ENCODE measurements at regions not wholly inside any gene's neighbourhood (a gene's known extent, or its start where the extent isn't known, plus 50 kb on each side); places are given as distances from the start of the nearest gene placed in this dataset.
"Not testable (repeated sequence)": the region's sequence is repeated elsewhere in the genome, so short reads cannot be mapped to it uniquely, and the experiment has no call there.

DNA sequence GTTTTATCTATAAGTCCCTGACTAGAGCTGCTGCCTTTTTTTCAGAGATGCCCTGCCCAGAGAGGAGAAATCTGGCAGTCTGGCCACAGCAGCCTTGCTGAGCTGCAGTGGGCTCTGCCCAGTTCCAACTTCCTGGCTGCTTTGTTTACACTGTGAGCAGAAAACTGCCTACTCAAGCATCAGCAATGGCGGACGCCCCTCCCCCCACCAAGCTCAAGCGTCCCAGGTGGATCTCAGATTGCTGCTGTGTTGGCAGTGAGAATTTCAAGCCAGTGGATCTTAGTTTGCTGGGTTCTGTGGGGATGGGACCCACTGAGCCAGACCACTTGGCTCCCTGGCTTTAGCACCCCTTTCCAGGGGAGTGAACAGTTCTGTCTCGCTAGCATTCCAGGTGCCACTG lies 247.9 kb upstream of the PGRMC2 start:
- not testable (repeated sequence) for H3K4me1 ChIP-seq (ENCODE audit: control insufficient read depth, low read depth, low read length); H3K27me3 ChIP-seq (ENCODE audit: control insufficient read depth, insufficient read depth, low read length); H3K4me3 ChIP-seq (ENCODE audit: low read length); H3K9ac ChIP-seq (ENCODE audit: low read length); H3K9me3 ChIP-seq (ENCODE audit: control insufficient read depth, low read depth, low read length); H3K27ac ChIP-seq (ENCODE audit: low read length); H3K36me3 ChIP-seq (ENCODE audit: control insufficient read depth, low read depth, low read length)

GRCh38 chr4:128528793-128529553 lies 241.4 kb upstream of the PGRMC2 start:
- Histone ChIP-seq H3K9ac (ENCODE audit: low read length) (no peak overlapping the region), H3K27ac (ENCODE audit: low read length) (no peak overlapping the region), H3K9me3 (ENCODE audit: control insufficient read depth, low read depth, low read length) (no peaks in the 10 kb centered on the region), H3K4me1 (ENCODE audit: control insufficient read depth, low read depth, low read length) (peaks cover 24% of the 10 kb centered on the region), H3K27me3 (ENCODE audit: control insufficient read depth, insufficient read depth, low read length) (no peaks in the 10 kb centered on the region), H3K4me3 (ENCODE audit: low read length) (no peak overlapping the region), H3K36me3 (ENCODE audit: control insufficient read depth, low read depth, low read length) (no peaks in the 10 kb centered on the region)

- no peak overlapping the region for H3K27ac ChIP-seq (ENCODE audit: low read length)
- no peaks in the 10 kb centered on the region for H3K27me3 ChIP-seq (ENCODE audit: control insufficient read depth, insufficient read depth, low read length)
- no peak overlapping the region for H3K4me3 ChIP-seq (ENCODE audit: low read length)
- no peak overlapping the region for H3K9ac ChIP-seq (ENCODE audit: low read length)
- no peaks in the 10 kb centered on the region for H3K36me3 ChIP-seq (ENCODE audit: control insufficient read depth, low read depth, low read length)
- no peaks in the 10 kb centered on the region for H3K9me3 ChIP-seq (ENCODE audit: control insufficient read depth, low read depth, low read length)
- peaks cover 24% of the 10 kb centered on the region for H3K4me1 ChIP-seq (ENCODE audit: control insufficient read depth, low read depth, low read length)
Measured at GRCh38 chr4:128527946-128528576, 240.4 kb upstream of the PGRMC2 start.

GRCh38 chr4:128527351-128527750 lies 239.7 kb upstream of the PGRMC2 start:
- H3K4me1 ChIP-seq (ENCODE audit: control insufficient read depth, low read depth, low read length) = peaks cover 24% of the 10 kb centered on the region
- H3K27me3 ChIP-seq (ENCODE audit: control insufficient read depth, insufficient read depth, low read length) = no peaks in the 10 kb centered on the region
- no peak overlapping the region for H3K9ac ChIP-seq (ENCODE audit: low read length)
- no peaks in the 10 kb centered on the region for H3K36me3 ChIP-seq (ENCODE audit: control insufficient read depth, low read depth, low read length)
- no peak overlapping the region for H3K27ac ChIP-seq (ENCODE audit: low read length)
- H3K4me3 ChIP-seq (ENCODE audit: low read length) = no peak overlapping the region
- H3K9me3 ChIP-seq (ENCODE audit: control insufficient read depth, low read depth, low read length) = no peaks in the 10 kb centered on the region

DNA sequence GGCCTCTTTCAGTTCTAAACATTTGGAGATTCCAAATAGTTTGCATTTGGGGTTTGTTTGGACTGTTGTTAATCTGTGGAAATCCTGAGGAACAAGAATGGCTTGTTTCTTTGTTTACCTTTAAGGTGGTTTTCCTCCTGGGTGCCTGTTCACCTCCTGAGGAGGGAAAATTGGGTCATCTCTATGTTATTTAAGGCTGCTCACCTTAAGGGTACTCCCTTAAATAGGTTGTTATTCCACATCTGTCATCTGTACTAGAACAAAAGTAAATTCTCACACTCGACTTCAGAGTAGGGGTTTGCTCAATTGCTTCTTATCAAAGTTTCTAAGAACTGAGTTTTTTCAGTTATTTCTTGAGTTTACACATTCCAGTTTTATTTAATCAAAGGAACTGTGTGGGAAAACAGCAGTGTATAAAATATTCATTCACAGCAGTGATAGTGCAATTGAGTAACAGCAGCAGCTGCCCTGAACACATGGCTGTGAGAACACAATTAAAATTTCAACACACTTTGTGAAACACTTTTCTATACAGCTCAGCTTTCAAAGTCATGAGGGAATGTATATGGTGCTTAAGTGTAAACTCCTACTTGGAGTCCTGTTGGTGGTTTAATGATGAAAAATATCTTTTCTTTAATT lies 238.5 kb upstream of the PGRMC2 start:
- no peak overlapping the region for H3K27ac ChIP-seq (ENCODE audit: low read length)
- no peak overlapping the region for H3K9ac ChIP-seq (ENCODE audit: low read length)
- no peak overlapping the region for H3K4me3 ChIP-seq (ENCODE audit: low read length)
- H3K9me3 ChIP-seq (ENCODE audit: control insufficient read depth, low read depth, low read length) = no peaks in the 10 kb centered on the region
- H3K4me1 ChIP-seq (ENCODE audit: control insufficient read depth, low read depth, low read length) = peaks cover 24% of the 10 kb centered on the region
- no peaks in the 10 kb centered on the region for H3K27me3 ChIP-seq (ENCODE audit: control insufficient read depth, insufficient read depth, low read length)
- no peaks in the 10 kb centered on the region for H3K36me3 ChIP-seq (ENCODE audit: control insufficient read depth, low read depth, low read length)

GRCh38 chr4:128525387-128525786 lies 237.8 kb upstream of the PGRMC2 start:
- Histone ChIP-seq H3K9me3 (ENCODE audit: control insufficient read depth, low read depth, low read length) (no peaks in the 10 kb centered on the region), H3K9ac (ENCODE audit: low read length) (no peak overlapping the region), H3K4me1 (ENCODE audit: control insufficient read depth, low read depth, low read length) (peaks cover 24% of the 10 kb centered on the region), H3K36me3 (ENCODE audit: control insufficient read depth, low read depth, low read length) (no peaks in the 10 kb centered on the region), H3K27ac (ENCODE audit: low read length) (no peak overlapping the region), H3K4me3 (ENCODE audit: low read length) (no peak overlapping the region), H3K27me3 (ENCODE audit: control insufficient read depth, insufficient read depth, low read length) (no peaks in the 10 kb centered on the region)

DNA sequence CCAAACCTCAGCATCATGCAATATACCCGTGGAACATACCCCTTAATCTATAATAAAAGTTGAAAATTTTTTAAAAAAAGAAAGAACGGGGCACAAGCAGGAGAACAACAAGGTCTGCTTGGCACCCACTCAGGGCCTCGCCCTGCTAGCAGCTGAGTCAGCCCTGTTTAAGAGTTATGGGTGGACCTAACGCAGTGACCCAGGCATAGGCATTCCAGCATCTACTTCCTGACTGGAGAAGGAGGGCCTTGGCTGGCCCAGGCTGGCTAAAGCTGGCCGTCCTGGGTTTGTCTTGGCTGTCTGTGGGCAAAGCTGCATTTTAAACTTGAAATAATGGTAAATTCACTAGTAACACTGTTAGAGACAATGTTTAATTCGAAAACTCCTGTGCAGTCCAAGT lies 236.7 kb upstream of the PGRMC2 start:
- Histone ChIP-seq H3K4me3 (ENCODE audit: low read length) (no peak overlapping the region), H3K36me3 (ENCODE audit: control insufficient read depth, low read depth, low read length) (no peaks in the 10 kb centered on the region), H3K4me1 (ENCODE audit: control insufficient read depth, low read depth, low read length) (peaks cover 21% of the 10 kb centered on the region), H3K9ac (ENCODE audit: low read length) (no peak overlapping the region), H3K27ac (ENCODE audit: low read length) (no peak overlapping the region), H3K27me3 (ENCODE audit: control insufficient read depth, insufficient read depth, low read length) (no peaks in the 10 kb centered on the region), H3K9me3 (ENCODE audit: control insufficient read depth, low read depth, low read length) (no peaks in the 10 kb centered on the region)

DNA sequence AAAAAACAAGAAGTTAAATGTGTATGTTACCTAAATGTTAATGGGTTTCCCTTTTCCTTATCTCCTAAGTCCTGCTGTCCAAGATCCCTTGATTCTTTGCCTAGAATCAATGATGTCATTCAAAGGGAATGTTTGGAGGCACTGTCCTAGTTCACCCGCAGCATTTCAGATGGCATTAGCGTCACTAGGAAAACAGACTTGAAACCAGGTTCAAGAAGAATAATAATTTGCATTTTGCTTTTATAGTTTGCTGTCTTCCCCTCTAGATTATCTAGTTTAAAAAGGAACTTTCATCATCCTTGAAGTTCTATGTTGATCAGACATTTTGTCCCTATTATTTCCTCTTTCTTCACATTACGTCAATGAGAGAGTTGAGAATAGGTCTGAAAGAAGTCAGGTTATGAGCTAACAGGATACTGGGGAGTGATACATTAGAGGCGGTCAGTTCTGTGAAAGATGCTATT lies 234.1 kb upstream of the PGRMC2 start:
- H3K4me1 ChIP-seq (ENCODE audit: control insufficient read depth, low read depth, low read length) = peaks cover 24% of the 10 kb centered on the region
- H3K27ac ChIP-seq (ENCODE audit: low read length) = no peak overlapping the region
- H3K36me3 ChIP-seq (ENCODE audit: control insufficient read depth, low read depth, low read length) = no peaks in the 10 kb centered on the region

DNA sequence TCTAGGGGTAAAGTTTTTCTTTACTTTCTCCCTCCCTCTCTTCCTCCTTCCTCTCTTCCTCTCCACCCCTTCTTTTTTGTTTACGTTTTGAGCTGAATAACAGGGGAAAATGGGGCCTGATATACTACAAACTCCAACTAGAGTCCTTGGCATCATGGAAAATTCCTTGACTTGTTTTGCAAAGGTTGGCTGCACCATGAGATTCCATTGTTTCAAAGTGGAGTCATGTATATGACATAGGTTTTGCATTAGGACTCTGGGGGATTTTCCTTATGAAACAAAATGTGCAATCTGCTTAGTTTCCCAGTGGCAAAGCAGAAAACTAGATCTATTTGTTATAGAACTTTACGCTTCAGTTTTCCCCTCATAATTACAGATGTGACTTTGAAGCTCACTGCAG lies 233.5 kb upstream of the PGRMC2 start:
- no peak overlapping the region for H3K9ac ChIP-seq (ENCODE audit: low read length)
- H3K4me1 ChIP-seq (ENCODE audit: control insufficient read depth, low read depth, low read length) = peaks cover 22% of the 10 kb centered on the region
- H3K36me3 ChIP-seq (ENCODE audit: control insufficient read depth, low read depth, low read length) = no peaks in the 10 kb centered on the region
- no peak overlapping the region for H3K27ac ChIP-seq (ENCODE audit: low read length)
- no peaks in the 10 kb centered on the region for H3K27me3 ChIP-seq (ENCODE audit: control insufficient read depth, insufficient read depth, low read length)
- no peak overlapping the region for H3K4me3 ChIP-seq (ENCODE audit: low read length)
- H3K9me3 ChIP-seq (ENCODE audit: control insufficient read depth, low read depth, low read length) = no peaks in the 10 kb centered on the region

More for the DNA sequence above, 234.1 kb upstream of the PGRMC2 start:
- Histone ChIP-seq H3K9ac (ENCODE audit: low read length) (no peak overlapping the region), H3K27me3 (ENCODE audit: control insufficient read depth, insufficient read depth, low read length) (no peaks in the 10 kb centered on the region), H3K9me3 (ENCODE audit: control insufficient read depth, low read depth, low read length) (no peaks in the 10 kb centered on the region), H3K4me3 (ENCODE audit: low read length) (no peak overlapping the region)

DNA sequence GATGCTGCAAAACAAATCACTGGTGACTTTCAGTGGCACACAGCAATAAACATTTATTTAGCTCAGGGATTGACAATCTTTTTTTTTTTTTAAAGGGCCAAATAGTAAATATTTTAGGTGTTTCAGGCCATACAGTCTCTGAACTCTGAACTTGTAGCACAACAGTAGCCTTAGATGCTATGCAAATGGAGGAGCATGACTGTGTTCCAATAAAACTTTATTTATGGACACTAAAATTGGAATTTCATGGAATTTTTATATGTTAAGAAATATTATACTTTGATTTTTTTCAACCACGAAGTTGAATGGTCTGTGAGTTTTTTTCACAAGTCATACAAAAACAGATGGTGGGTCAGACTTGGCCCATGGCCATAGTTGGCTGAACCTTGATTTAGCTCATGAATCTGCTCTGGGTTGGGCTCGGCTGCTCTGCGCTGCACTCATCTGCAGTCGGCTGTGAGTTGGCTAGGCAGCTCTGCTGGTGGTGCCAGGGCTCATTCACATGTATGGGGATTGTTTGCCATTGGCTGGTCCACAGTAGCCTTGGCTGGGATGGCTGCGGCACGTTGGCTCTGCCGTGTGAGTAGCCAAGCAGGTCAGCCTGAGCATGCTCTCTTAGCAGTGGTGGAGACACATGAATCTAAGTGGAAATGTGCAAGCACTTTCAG lies 231.7 kb upstream of the PGRMC2 start:
- H3K27me3 ChIP-seq (ENCODE audit: control insufficient read depth, insufficient read depth, low read length) = no peaks in the 10 kb centered on the region
- no peaks in the 10 kb centered on the region for H3K9me3 ChIP-seq (ENCODE audit: control insufficient read depth, low read depth, low read length)
- no peak overlapping the region for H3K27ac ChIP-seq (ENCODE audit: low read length)
- peaks cover 14% of the 10 kb centered on the region for H3K4me1 ChIP-seq (ENCODE audit: control insufficient read depth, low read depth, low read length)
- no peak overlapping the region for H3K4me3 ChIP-seq (ENCODE audit: low read length)
- no peak overlapping the region for H3K9ac ChIP-seq (ENCODE audit: low read length)
- H3K36me3 ChIP-seq (ENCODE audit: control insufficient read depth, low read depth, low read length) = no peaks in the 10 kb centered on the region

DNA sequence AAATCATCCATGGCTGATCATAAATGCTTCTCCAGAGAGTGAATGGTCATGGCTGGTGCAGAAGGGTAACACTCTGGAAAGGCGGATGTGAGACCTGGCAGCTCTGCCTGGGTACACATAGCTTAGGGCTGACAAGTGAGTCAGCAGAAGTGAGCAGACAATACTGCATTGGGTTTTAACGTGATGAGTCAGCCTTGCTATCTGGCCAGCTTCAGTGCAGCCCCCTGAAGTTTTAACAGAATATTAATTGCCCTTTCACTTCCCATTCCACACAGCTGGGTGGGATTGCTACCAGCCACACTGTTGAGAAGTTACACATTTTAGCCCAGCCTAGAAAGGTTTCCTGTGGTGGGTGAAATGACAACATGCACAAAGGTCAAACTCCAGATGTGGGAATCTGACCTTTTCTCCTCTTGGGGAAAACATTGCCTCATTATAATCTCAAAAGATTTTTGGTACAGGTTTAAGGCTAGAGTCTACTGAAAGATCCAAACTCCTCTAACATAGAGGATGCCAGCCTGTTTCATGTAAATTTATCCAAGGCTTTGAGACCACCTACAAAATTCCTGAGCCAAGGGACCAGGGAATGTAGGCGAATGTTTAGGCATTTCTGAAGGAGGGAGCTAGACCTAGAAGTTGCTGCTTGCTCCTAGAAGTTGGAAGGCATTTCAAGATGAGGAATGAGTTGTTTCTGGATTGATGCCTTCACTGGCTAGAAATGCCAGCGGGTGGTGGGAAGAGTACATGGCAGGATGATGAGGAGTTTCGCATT lies 230.3 kb upstream of the PGRMC2 start:
- H3K4me1 ChIP-seq (ENCODE audit: control insufficient read depth, low read depth, low read length) = peaks cover 17% of the 10 kb centered on the region
- no peak overlapping the region for H3K9ac ChIP-seq (ENCODE audit: low read length)

More for the DNA sequence above, 230.3 kb upstream of the PGRMC2 start:
- H3K27me3 ChIP-seq (ENCODE audit: control insufficient read depth, insufficient read depth, low read length) = no peaks in the 10 kb centered on the region
- H3K36me3 ChIP-seq (ENCODE audit: control insufficient read depth, low read depth, low read length) = no peaks in the 10 kb centered on the region
- H3K27ac ChIP-seq (ENCODE audit: low read length) = no peak overlapping the region
- no peaks in the 10 kb centered on the region for H3K9me3 ChIP-seq (ENCODE audit: control insufficient read depth, low read depth, low read length)
- no peak overlapping the region for H3K4me3 ChIP-seq (ENCODE audit: low read length)
